ENCODE measurements at regions not wholly inside any gene's neighbourhood (a gene's known extent, or its start where the extent isn't known, plus 50 kb on each side); places are given as distances from the start of the nearest gene placed in this dataset.
"Not testable (repeated sequence)": the region's sequence is repeated elsewhere in the genome, so short reads cannot be mapped to it uniquely, and the experiment has no call there.

DNA sequence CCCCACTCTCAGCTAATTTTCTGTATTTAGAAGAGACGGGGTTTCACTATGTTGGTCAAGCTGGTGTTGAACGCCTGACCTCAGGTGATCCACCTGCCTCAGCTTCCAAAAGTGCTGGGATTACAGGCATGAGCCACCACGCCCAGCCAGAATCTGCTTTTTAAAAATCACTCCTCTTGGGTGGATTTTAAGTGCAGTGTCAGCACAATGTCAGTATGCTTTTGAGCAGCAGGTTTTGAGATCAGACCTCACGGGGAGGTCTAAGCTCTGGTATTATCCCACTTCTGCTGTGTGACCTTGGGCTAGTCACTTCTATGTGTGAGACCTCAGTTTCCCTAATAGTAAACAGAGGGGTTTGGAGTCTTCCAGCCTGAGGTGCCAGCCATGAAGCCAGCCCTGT lies 51.8 kb upstream of the GSC start:
- in situ Hi-C loops (cut with HindIII; ENCODE audit: low pct_ligation_motif_present, low sequenced_read_pairs) = no loop called here

DNA sequence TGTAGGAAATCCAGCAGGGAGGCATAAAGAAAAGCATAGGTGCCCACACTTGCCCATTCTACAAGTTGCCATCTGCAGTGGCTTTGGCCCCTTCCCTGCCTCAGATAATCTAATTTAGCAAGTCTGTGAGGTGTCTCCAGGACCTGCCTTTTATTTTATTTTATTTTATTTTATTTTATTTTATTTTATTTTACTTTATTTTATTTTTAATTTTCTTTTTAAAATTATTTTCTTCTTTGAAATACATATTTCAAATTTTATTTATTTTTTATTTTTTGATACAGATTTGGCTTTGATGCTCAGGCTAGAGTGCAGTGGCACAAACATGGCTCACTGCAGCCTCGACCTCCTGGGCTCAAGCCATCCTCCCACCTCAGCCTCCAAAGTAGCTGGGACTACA lies 51.0 kb upstream of the GSC start:
- H3K4me3 ChIP-seq (ENCODE audit: low read depth, low read length); H3K27me3 ChIP-seq (replicated peaks); DNase-seq; H3K27ac ChIP-seq; in situ Hi-C loops (cut with HindIII; ENCODE audit: low pct_ligation_motif_present, low sequenced_read_pairs); H3K36me3 ChIP-seq (replicated peaks): not testable (repeated sequence)

More for the DNA sequence above, 51.8 kb upstream of the GSC start:
- no peak overlapping the region for H3K4me3 ChIP-seq (ENCODE audit: low read depth, low read length)
- no peak for TF ChIP-seq CTCF (IDR thresholded peaks at IDR 0.05; ENCODE audit: low read depth, low read length, missing control alignments)
- H3K36me3 ChIP-seq (replicated peaks) = no peaks in the 10 kb centered on the region
- H3K27ac ChIP-seq = no peak overlapping the region
- no peak for DNase-seq
- no peaks in the 10 kb centered on the region for H3K27me3 ChIP-seq (replicated peaks)

All from brain microvascular endothelial cell (primary cell).